ENCODE measurements at regions not wholly inside any gene's neighbourhood (a gene's known extent, or its start where the extent isn't known, plus 50 kb on each side); places are given as distances from the start of the nearest gene placed in this dataset.

GRCh38 chr3:70728311-70728710, 415.9 kb upstream of the MDFIC2 start:
- TF ChIP-seq RAD21 (IDR thresholded peaks at IDR 0.05; ENCODE audit: low read depth) = no peak
- TF ChIP-seq TAF1 (IDR thresholded peaks at IDR 0.05; ENCODE audit: low read depth) = no peak
- TF ChIP-seq NFIC (IDR thresholded peaks at IDR 0.05) = no peak
- no peak for TF ChIP-seq FOXM1 (IDR thresholded peaks at IDR 0.05; ENCODE audit: borderline replicate concordance, low read depth)
- no peak for TF ChIP-seq MAX (IDR thresholded peaks at IDR 0.05)
